ENCODE measurements at regions not wholly inside any gene's neighbourhood (a gene's known extent, or its start where the extent isn't known, plus 50 kb on each side); places are given as distances from the start of the nearest gene placed in this dataset.
"Not testable (repeated sequence)": the region's sequence is repeated elsewhere in the genome, so short reads cannot be mapped to it uniquely, and the experiment has no call there.

DNA sequence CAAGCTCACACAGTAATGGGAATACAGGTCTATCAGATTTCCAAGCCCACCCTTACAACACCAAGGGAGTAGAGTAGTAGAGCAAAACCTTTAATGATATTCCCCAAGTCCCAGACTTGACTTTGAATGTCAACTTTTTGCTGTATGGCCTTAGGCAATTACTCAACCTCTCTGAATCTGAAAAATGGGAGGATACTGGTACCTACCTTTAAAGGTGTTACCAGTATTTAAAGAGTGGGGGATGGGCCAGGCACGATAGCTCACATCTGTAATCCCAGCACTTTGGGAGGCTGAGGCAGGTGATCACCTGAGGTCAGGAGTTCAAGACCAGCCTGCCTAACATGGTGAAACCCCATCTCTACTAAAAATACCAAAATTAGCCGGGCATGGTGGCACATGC lies 115.2 kb upstream of the TBX5 start:
- TF ChIP-seq POLR2A, CTCF (IDR thresholded peaks at IDR 0.05): not testable (repeated sequence)
